ENCODE measurements at regions not wholly inside any gene's neighbourhood (a gene's known extent, or its start where the extent isn't known, plus 50 kb on each side); places are given as distances from the start of the nearest gene placed in this dataset.

- TF ChIP-seq ZFX (IDR thresholded peaks at IDR 0.05), result no peak
- TF ChIP-seq, protein P1, sequence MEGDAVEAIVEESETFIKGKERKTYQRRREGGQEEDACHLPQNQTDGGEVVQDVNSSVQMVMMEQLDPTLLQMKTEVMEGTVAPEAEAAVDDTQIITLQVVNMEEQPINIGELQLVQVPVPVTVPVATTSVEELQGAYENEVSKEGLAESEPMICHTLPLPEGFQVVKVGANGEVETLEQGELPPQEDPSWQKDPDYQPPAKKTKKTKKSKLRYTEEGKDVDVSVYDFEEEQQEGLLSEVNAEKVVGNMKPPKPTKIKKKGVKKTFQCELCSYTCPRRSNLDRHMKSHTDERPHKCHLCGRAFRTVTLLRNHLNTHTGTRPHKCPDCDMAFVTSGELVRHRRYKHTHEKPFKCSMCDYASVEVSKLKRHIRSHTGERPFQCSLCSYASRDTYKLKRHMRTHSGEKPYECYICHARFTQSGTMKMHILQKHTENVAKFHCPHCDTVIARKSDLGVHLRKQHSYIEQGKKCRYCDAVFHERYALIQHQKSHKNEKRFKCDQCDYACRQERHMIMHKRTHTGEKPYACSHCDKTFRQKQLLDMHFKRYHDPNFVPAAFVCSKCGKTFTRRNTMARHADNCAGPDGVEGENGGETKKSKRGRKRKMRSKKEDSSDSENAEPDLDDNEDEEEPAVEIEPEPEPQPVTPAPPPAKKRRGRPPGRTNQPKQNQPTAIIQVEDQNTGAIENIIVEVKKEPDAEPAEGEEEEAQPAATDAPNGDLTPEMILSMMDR (conservative IDR thresholded peaks at IDR 0.05), result no peak
Measured at GRCh38 chr19:32168111-32168510, 177.3 kb upstream of the ZNF507 start.

DNA sequence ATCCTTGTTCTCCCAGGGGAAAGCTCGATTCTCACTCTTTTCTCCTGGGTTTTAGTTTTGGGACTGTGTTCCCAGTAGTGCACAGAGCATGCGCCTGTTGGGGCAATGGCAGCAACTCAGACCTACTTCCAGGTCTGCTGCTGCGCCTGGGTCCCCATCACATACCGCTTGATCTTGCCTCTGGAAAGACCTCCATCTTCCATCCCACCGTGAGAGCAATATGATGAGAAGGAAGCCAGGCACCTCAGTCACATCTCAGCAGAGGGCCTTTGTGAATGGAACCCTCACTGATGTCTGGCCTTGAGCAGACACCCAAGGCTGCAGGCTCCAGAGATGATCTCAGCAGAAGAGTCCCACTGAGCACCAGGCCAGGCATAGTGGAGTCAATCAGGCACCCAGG, 176.8 kb upstream of the ZNF507 start:
- no peak for TF ChIP-seq ZFX (IDR thresholded peaks at IDR 0.05)
- TF ChIP-seq, protein P1 (conservative IDR thresholded peaks at IDR 0.05), result no peak
- H3K27ac ChIP-seq, result no peak overlapping the region

More at GRCh38 chr19:32168111-32168510, 177.3 kb upstream of the ZNF507 start:
- no peak overlapping the region for H3K27ac ChIP-seq

DNA sequence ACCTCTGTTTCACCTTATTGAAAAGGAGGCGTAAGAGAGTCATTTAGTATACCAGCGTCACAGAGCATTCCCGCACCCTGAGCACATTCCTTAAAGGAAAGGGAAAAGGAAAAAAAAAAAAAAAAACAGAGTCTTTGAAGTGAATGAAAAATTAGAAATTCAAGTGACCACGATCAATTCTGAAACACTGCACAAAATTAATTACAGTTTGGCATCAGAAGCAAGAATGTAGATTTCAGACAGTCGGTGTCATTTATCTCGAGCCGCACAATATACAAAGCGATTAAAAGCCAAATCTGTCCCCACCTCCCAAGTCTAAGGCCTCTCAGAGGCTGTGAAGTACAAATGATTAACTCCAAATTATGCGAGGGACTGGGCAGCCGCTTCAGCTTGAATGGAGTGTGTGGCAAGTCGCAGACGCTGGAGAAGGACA, 173.7 kb upstream of the ZNF507 start:
- TF ChIP-seq, protein P1 (conservative IDR thresholded peaks at IDR 0.05), result no peak
- TF ChIP-seq ZFX (IDR thresholded peaks at IDR 0.05), result no peak

GRCh38 chr19:32172566-32173160, 172.7 kb upstream of the ZNF507 start:
- H3K27ac ChIP-seq, result no peak overlapping the region
- no peak for TF ChIP-seq ZFX (IDR thresholded peaks at IDR 0.05)
- TF ChIP-seq, protein P1 (conservative IDR thresholded peaks at IDR 0.05), result no peak

More for the DNA sequence above, 173.7 kb upstream of the ZNF507 start:
- H3K27ac ChIP-seq, result no peak overlapping the region

DNA sequence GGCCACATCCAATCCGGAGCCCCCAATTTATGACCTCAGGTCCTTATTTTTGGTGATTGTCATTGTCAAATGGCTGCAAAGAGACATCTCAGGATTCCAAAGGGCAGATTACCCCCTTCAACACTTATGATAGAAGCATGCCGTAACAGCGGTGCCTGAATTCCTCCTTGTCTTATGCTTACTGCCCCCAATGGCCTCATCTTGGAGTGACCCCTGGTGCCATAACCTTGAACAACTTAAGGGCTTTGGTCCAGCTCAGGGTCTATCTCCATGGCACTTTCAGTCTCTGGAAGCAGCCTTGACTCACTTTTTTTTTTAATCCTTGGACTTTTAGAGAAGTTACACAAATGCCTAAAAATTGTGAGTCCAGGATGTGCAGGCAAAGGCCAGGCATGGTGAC, 171.6 kb upstream of the ZNF507 start:
- no peak overlapping the region for H3K27ac ChIP-seq
- TF ChIP-seq ZFX (IDR thresholded peaks at IDR 0.05), result no peak
- TF ChIP-seq, protein P1 (conservative IDR thresholded peaks at IDR 0.05), result no peak

- no peak overlapping the region for H3K27ac ChIP-seq
- TF ChIP-seq, protein P1 (conservative IDR thresholded peaks at IDR 0.05), result no peak
- TF ChIP-seq ZFX (IDR thresholded peaks at IDR 0.05), result no peak
Measured at GRCh38 chr19:32174386-32175113, 170.9 kb upstream of the ZNF507 start.

- TF ChIP-seq ZFX (IDR thresholded peaks at IDR 0.05), result no peak
- TF ChIP-seq, protein P1 (conservative IDR thresholded peaks at IDR 0.05), result no peak
- H3K27ac ChIP-seq, result no peak overlapping the region
Measured at GRCh38 chr19:32176591-32176990, 168.8 kb upstream of the ZNF507 start.

Measured in C4-2B (cell line).